Stimulated activated naive B cell treated with anti-CD40 and anti-IgM and Interleukin-4, amounts not matched to agents 10 μg/mL and 1 μg/mL and 100 μg/mL, for 72 hours (primary cell): ENCODE measurements at regions not wholly inside any gene's neighbourhood (a gene's known extent, or its start where the extent isn't known, plus 50 kb on each side); places are given as distances from the start of the nearest gene placed in this dataset.
"Not testable (repeated sequence)": the region's sequence is repeated elsewhere in the genome, so short reads cannot be mapped to it uniquely, and the experiment has no call there.

ENCODE experiments used
- ATAC-seq, 2 donors: fragments of 150-1000 bp; cut with Tn5 transposase; replicated peaks; 2 replicates each; pipeline ENCODE4 v1.10.0; 2021; ENCODE audit warnings: moderate library complexity in 1 of 2
- DNase-seq: peaks from one replicate; pipeline ENCODE4 v3.0.0; 2021
- H3K27ac Mint-ChIP-seq: one replicate; pipeline ENCODE4 v1.8.0; 2022; ENCODE audit warnings: mild to moderate bottlenecking, mixed read lengths
- H3K27me3 Mint-ChIP-seq, 2 donors: one replicate each; pipeline ENCODE4 v1.8.0; 2022; ENCODE audit warnings: mixed read lengths in 2 of 2
- H3K36me3 Mint-ChIP-seq, 2 donors: one replicate each; pipeline ENCODE4 v1.8.0; 2022; ENCODE audit warnings: mixed read lengths in 2 of 2, mild to moderate bottlenecking in 1 of 2
- H3K4me1 Mint-ChIP-seq, 2 donors: one replicate each; pipeline ENCODE4 v1.8.0; 2022; ENCODE audit warnings: mixed read lengths in 2 of 2, mild to moderate bottlenecking in 1 of 2
- H3K4me3 Mint-ChIP-seq, 2 donors: one replicate each; pipeline ENCODE4 v1.8.0; 2022; ENCODE audit warnings: mild to moderate bottlenecking in 2 of 2, mixed read lengths in 2 of 2, moderate library complexity in 1 of 2
- H3K9me3 Mint-ChIP-seq, 2 donors: one replicate each; pipeline ENCODE4 v1.8.0; 2022; ENCODE audit warnings: mixed read lengths in 2 of 2, mild to moderate bottlenecking in 1 of 2

DNA sequence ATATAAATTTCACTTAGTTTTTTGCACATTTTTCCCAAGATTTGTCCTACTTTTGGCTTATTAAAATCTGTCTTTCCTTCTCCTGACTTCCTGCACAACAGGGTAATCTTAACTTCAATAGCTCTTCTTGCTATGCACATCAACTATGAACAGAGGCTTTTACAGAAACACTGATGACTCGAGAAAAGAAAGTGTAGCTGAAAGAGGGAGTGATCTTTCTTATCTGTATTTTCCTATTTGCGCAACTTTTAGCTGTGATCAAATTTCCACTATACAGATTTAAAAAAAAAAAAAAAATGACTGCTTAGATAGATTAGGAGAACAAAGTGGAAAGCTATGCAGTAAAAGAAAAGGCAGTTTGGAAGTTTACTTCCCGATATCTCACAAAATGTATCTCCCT lies 406.9 kb downstream of the LIG4 start:
- no peak for DNase-seq
- Mint-ChIP-seq H3K4me1 (peaks cover 2 to 6% of the 10 kb centered on the region in 2 donors), H3K27me3 (no peaks in the 10 kb centered on the region), H3K36me3 (no peaks in the 10 kb centered on the region), H3K27ac (no peak overlapping the region), H3K9me3 (peaks cover 2 to 7% of the 10 kb centered on the region in 2 donors), H3K4me3 (no peak overlapping the region)
- no peak for ATAC-seq

DNA sequence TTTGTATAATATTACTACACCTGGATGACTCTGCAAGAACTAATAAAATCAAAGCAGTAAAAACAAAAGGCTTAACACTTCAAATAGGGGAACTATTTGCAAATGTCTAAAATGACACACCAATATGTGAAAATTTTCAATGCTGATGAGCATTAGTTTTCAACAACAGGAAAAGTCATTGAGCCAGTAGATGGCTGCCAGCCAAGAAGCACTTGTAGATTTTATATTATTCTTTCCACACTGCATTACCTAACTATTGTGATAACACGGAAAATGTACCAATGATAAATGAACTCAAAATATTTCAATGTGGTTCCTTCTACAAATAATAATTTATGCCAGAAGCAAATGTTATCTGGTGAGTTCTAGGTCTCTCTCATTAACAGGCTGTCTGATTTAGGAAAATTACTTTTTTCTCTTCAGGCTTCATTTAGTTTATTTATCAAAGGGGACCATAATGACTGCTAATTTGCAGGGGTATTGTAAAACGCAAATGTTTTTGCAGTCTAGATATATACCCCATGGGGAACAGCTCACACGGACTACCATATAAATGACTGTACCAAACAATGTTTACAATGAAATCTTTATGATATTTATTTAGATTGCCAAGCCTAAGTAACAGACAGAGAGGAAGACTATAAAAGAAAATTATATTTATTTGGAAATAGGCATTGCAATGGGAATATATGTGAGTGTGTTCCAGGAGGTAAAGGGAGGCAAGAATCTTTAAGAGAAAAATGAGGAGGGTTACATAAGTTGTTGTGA lies 407.8 kb downstream of the LIG4 start:
- Mint-ChIP-seq H3K27ac (no peak overlapping the region), H3K4me1 (peaks cover 2 to 6% of the 10 kb centered on the region in 2 donors), H3K4me3 (no peak overlapping the region), H3K36me3 (no peaks in the 10 kb centered on the region), H3K27me3 (no peaks in the 10 kb centered on the region), H3K9me3 (peaks cover 2 to 7% of the 10 kb centered on the region in 2 donors)
- ATAC-seq (no peak), DNase-seq (no peak)

DNA sequence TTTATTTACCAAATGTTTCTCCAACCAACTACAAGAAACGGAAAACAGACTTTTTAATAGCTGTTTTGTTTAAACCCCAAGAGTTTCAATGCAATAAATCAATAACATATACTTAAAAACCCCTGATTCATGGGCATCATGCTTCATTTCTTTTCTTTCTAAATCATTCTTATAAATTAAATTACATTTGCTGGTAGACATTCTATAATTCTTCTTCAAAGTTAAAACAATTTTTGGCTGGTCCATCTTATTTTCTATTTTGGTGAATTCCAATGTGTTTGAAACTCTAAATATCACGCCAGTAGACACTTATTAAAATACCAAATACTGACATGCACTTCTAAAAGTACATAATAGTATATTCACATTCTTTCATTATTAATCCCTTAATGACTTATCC lies 408.6 kb downstream of the LIG4 start:
- DNase-seq (no peak), ATAC-seq (no peak)
- no peaks in the 10 kb centered on the region for H3K27me3 Mint-ChIP-seq
- no peak overlapping the region for H3K27ac Mint-ChIP-seq
- no peaks in the 10 kb centered on the region for H3K36me3 Mint-ChIP-seq
- peaks cover 2 to 7% of the 10 kb centered on the region in 2 donors for H3K9me3 Mint-ChIP-seq
- H3K4me3 Mint-ChIP-seq, result no peak overlapping the region
- peaks cover 2 to 6% of the 10 kb centered on the region in 2 donors for H3K4me1 Mint-ChIP-seq

DNA sequence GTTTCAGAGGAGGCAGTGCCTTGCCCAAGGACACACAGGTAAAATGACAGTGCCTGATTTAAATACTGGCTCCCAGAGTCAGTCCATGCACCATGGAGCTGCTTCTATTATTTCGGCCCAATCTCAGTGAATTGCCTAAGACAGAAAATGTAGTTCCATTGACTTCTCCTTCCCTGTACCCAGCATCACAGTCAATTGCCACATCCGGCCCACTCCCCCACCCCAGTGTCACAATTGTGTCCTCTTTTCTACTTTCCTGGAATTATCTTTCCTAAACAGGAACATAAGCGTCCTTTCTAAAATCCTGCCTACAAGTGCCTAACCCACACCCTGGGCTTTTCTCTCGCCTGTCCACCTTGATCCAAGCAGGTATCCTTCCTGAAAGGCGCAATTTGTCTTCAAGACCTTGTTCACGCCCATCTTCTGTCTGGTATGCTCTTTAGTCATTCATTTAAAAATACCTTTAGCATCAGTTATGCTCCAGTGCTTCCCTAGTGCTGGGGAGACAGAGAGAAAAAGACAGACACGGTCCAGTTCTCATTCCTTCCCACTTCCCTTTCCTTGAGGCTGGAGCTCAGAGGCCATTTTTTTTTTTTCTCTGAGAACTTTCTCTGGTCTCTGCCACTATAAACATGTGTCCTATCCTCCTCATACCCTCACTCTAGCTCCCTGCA lies 411.4 kb downstream of the LIG4 start:
- DNase-seq, result no peak
- Mint-ChIP-seq H3K9me3 (peaks cover 5 to 7% of the 10 kb centered on the region in 2 donors), H3K27ac (no peak overlapping the region), H3K36me3 (no peaks in the 10 kb centered on the region), H3K4me1 (peaks cover 2 to 6% of the 10 kb centered on the region in 2 donors), H3K4me3 (no peak overlapping the region), H3K27me3 (no peaks in the 10 kb centered on the region)
- no peak for ATAC-seq

DNA sequence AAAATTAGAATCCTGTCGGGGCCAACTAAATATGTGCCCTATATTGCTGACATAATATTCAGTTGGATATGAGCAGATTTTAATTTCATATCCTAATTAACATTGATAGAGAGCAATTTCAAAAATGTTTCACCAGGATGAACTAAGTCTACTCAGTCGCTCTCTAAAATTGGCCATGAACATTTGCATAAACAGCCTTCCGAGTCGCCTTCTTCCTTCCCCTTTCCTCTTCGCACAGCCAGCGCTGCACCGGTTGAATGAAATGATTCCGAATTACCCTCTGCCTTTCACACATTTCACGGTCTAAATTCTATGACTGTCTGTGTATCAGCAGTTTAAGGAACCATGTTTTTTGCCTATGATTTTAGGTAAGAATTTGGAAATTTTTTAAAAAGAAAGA lies 413.7 kb downstream of the LIG4 start:
- no peak for DNase-seq
- Mint-ChIP-seq H3K36me3 (no peaks in the 10 kb centered on the region), H3K4me3 (no peak overlapping the region), H3K9me3 (peaks cover 5 to 7% of the 10 kb centered on the region in 2 donors), H3K27me3 (no peaks in the 10 kb centered on the region), H3K27ac (no peak overlapping the region), H3K4me1 (peaks cover 2 to 6% of the 10 kb centered on the region in 2 donors)
- no peak for ATAC-seq

DNA sequence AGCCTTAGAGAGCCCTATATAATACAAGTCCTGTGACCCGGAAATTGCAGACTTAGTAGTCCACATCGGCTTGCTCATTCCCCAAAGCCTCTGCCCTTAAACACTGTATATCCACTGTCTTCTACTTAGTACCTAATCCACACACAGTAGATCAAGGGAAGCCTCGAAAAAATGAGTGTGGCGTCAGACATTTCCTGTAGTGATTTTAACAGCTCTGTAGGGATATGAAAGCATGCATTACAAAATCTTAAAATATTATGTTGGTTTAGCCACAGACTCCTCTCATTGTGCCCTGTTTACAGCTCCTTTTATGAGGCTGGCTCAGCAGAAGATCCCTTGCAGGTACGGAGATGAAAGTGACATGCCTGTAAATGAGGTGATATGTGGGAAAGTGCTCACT lies 416.3 kb downstream of the LIG4 start:
- Mint-ChIP-seq H3K4me1 (peaks cover under 1 to 1% of the 10 kb centered on the region in 2 donors), H3K27me3 (no peaks in the 10 kb centered on the region), H3K9me3 (peaks cover 2 to 6% of the 10 kb centered on the region in 2 donors), H3K4me3 (no peak overlapping the region), H3K36me3 (no peaks in the 10 kb centered on the region), H3K27ac (no peak overlapping the region)
- ATAC-seq, result no peak
- DNase-seq, result no peak

DNA sequence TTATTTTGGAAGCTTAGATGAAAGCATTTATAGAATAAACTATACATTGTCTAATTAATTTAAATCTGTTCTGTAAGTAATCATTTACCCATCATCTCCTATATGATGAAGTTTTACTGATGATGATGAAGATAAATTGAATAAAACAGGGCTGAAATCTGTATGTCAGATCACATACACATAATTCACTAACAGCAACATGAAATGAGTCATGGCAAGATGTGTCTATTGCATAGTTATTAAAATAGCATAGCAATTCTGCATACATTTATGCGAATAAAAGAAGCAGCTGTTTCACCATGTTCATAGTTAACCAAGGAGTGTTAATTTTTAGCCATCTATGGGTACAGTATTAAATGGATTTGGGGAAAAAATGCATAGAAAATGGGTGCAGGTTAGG lies 424.9 kb downstream of the LIG4 start:
- DNase-seq (no peak), ATAC-seq (no peak)
- no peak overlapping the region for H3K27ac Mint-ChIP-seq
- no peak overlapping the region for H3K4me3 Mint-ChIP-seq
- H3K27me3 Mint-ChIP-seq, result no peaks in the 10 kb centered on the region
- H3K4me1 Mint-ChIP-seq, result no peaks in the 10 kb centered on the region
- peaks cover 4 to 5% of the 10 kb centered on the region in 2 donors for H3K9me3 Mint-ChIP-seq
- H3K36me3 Mint-ChIP-seq, result no peaks in the 10 kb centered on the region

DNA sequence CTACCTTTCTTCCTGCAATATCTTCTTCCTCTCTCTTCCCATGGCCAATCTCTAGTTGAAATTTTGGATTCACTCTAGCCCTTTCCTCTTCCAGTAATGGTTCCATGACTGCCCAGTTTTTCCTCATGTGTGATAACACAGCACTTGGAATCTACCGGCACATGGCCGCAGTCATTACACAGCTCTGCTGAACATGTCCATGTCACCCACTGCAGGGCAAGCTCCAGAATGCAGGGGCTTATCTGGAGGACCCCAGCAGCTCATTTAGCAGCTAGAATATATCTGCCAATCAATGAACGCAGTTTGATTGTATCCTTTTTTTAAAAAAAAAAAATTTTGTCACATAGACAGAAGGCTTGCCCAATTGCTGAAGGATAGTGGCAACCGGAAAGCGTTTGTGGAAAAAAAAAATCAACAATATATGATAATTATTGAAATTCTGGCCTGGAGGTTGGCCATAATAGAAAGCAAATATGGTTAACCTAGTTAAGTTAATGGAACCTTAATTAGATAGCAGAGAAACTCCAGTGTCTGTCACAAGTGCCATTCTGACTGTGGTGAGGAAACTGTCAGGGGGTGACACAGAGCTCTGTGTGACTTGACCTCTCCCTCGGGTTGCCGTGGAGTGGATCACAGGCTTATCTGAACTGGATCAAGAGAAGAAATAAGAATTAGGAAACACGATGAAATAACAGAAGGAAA lies 426.7 kb downstream of the LIG4 start:
- Mint-ChIP-seq H3K27me3 (no peaks in the 10 kb centered on the region), H3K27ac (no peak overlapping the region), H3K36me3 (no peaks in the 10 kb centered on the region), H3K4me3 (no peak overlapping the region), H3K4me1 (no peaks in the 10 kb centered on the region), H3K9me3 (peaks cover 4 to 5% of the 10 kb centered on the region in 2 donors)
- DNase-seq (no peak), ATAC-seq (no peak)

DNA sequence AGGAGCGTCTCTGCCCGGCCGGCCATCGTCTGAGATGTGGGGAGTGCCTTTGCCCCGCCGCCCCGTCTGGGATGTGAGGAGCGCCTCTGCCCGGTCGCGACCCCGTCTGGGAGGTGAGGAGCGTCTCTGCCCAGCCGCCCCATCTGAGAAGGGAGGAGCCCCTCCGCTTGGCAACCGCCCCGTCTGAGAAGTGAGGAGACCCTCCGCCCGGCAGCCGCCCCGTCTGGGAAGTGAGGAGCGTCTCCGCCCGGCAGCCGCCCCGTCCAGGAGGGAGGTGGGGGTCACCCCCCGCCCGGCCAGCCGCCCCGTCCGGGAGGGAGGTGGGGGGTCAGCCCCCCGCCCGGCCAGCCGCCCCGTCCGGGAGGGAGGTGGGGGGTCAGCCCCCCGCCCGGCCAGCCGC lies 432.7 kb downstream of the LIG4 start:
- not testable (repeated sequence) for H3K4me1 Mint-ChIP-seq

DNA sequence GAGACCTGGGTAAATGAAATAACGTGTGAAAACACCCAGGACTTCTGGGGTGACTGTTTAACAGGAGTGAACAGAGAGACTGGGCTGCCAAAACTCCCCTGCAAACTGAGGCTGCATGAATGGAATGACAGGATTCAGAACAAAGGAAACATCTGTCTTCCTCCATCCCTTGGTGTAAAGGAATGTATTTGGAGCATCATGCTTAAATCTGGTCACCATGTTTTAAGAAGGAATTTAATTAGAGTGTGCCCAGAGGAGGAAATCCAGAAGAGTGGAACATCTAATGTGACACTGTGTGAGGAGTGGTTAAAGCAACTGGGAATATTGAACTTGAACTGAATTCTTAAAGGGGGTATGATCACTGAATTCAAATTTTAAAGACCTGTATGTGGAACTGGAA lies 437.2 kb downstream of the LIG4 start:
- H3K27me3 Mint-ChIP-seq, result no peaks in the 10 kb centered on the region
- H3K9me3 Mint-ChIP-seq, result no peaks in the 10 kb centered on the region
- DNase-seq, result no peak
- H3K36me3 Mint-ChIP-seq, result peaks cover 0 to 1% of the 10 kb centered on the region in 2 donors
- H3K4me1 Mint-ChIP-seq, result no peaks in the 10 kb centered on the region
- no peak overlapping the region for H3K27ac Mint-ChIP-seq
- no peak overlapping the region for H3K4me3 Mint-ChIP-seq
- ATAC-seq, result no peak

More for the DNA sequence above, 432.7 kb downstream of the LIG4 start:
- H3K27ac Mint-ChIP-seq, DNase-seq, H3K36me3 Mint-ChIP-seq, H3K27me3 Mint-ChIP-seq, H3K4me3 Mint-ChIP-seq, ATAC-seq, H3K9me3 Mint-ChIP-seq: not testable (repeated sequence)

DNA sequence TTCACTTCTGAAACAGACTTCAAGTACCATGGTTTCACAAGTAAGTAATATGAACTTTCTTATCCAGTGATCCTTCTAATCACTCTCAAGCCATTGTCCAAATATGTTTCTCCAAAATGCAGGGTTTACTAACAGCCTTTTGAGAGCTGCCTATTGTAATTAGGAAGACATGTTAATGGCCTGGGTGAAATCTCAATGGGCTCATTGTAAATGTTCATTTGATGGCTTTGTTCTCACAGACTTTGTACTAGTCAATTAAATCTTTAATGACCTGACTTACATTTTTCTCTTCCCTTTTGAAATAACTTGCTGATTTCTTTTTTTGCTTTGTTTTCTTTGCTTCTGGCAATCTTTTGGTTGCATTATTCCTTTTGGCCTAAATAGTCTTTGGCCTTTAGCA lies 444.8 kb downstream of the LIG4 start:
- Mint-ChIP-seq H3K4me1 (no peaks in the 10 kb centered on the region), H3K27me3 (no peaks in the 10 kb centered on the region), H3K9me3 (peaks cover 0 to 3% of the 10 kb centered on the region in 2 donors), H3K36me3 (no peaks in the 10 kb centered on the region), H3K27ac (no peak overlapping the region), H3K4me3 (no peak overlapping the region)
- DNase-seq (no peak), ATAC-seq (no peak)

DNA sequence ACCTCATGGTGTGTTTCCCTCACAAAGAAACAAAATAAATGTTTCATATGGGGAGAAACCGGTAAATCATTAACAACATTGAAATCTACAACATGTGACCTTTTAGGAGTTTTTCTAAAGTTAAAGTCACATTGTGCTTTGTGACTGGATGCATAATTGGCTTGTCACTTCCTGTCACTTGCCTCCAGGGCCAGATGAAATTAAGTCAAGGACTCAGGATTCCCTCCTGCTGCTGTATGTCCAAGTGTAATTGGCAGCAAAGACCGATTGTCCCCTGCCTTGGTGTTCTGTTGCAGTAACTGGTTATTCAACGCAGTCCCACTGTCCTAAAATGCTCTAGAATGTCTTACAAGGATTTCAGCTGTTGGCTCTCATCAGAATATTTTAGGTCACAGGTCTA lies 448.2 kb downstream of the LIG4 start:
- DNase-seq (no peak), ATAC-seq (no peak)
- Mint-ChIP-seq H3K27ac (no peak overlapping the region), H3K36me3 (no peaks in the 10 kb centered on the region), H3K9me3 (peaks cover 2 to 3% of the 10 kb centered on the region in 2 donors), H3K27me3 (no peaks in the 10 kb centered on the region), H3K4me1 (no peaks in the 10 kb centered on the region), H3K4me3 (no peak overlapping the region)

DNA sequence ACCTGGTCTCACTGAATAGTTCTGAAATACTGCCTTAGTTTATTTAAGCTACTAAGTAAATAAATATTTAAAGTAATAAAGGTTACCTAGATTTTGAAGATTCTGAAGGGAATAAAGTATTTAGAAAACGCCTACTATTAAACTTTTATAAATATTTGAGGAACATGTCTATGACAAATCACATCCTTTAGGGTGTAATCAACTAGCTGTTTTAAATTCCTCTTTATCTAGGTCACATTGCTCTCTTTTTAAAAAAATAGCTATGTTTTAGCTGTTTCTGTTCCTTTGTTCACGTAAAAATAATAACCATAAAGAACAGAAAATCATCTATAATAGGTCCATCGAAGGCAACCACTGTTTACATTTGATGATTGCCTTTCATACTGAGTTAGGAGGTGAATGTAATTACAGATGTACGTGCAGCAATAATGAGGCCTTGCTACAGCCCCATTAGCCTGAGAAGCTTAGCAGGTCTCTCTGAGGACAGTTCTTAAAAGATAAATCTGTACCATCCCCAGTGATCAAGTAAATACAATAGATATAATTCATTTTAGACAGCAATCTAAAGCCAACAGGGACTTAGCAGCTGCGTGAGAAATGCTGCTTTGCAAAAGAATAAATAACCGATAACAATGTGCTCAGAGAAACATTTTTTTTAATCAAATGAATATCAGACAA lies 449.5 kb downstream of the LIG4 start:
- Mint-ChIP-seq H3K4me3 (no peak overlapping the region), H3K36me3 (no peaks in the 10 kb centered on the region), H3K9me3 (peaks cover 2 to 3% of the 10 kb centered on the region in 2 donors), H3K27ac (no peak overlapping the region), H3K4me1 (no peaks in the 10 kb centered on the region), H3K27me3 (no peaks in the 10 kb centered on the region)
- DNase-seq, result no peak
- ATAC-seq, result no peak

DNA sequence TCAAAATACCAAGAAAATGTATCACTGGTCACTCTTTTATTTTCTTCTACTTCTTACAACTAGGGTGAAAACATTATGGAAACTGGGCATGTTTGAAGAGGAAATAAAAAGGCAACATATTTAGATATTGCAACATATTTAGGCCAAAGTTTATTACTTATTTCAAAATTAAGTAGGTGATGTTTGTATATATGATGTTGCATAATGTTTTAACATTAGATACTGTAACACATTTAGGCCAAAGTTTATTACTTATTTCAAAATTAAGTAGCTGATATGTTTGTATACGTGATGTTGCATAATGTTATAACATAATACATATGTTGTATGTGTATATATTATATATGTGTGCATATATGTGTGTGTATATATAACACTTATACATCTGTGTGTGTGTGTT lies 451.3 kb downstream of the LIG4 start:
- Mint-ChIP-seq H3K36me3 (no peaks in the 10 kb centered on the region), H3K4me3 (no peak overlapping the region), H3K4me1 (no peaks in the 10 kb centered on the region), H3K9me3 (peaks cover 2 to 3% of the 10 kb centered on the region in 2 donors), H3K27ac (no peak overlapping the region), H3K27me3 (no peaks in the 10 kb centered on the region)
- ATAC-seq, result no peak
- no peak for DNase-seq
